HCT116 (cell line): ENCODE measurements at regions not wholly inside any gene's neighbourhood (a gene's known extent, or its start where the extent isn't known, plus 50 kb on each side); places are given as distances from the start of the nearest gene placed in this dataset.

Experiments used
- ATAC-seq: fragments of 200-7000 bp; cut with Tn5 transposase; 2 replicates; pipeline ENCODE4 v1.9.1; 2020; ENCODE audit warnings: mild to moderate bottlenecking, moderate library complexity
- BruUV-seq: library from RNA; stranded (reverse); fragments of 400-500 nt; replicated peaks from 2 replicates; lab custom pipeline; 2021; lab: Mats Ljungman, UMichigan
- CTCF ChIA-PET: fragments of 300-600 bp; sonication (Branson Sonifier 250); formaldehyde crosslinking; loops from one replicate; lab custom pipeline; 2021; ENCODE audit warnings: antibody characterized with exemption; lab: Charles Lee
- POLR2A ChIA-PET: fragments of 300-600, 350-600 bp; sonication (Branson Sonifier 250); formaldehyde crosslinking; loops from one replicate; lab custom pipeline; 2021; ENCODE audit warnings: antibody characterized with exemption; lab: Charles Lee
- RAD21 ChIA-PET, 2 experiments: fragments of 300-600 bp; sonication (Branson Sonifier 250); formaldehyde crosslinking; loops; one replicate each; lab custom pipeline; 2023; ENCODE audit warnings: low total read pairs in 2 of 2; ENCODE audit not compliant: uncharacterized antibody in 2 of 2, unreplicated experiment in 2 of 2, low non-redundant PET in 1 of 2; lab: Charles Lee
- DNase-seq: peaks from one replicate; pipeline ENCODE4 v3.0.0-alpha.2; 2010; ENCODE audit warnings: low read depth, low spot score
- H2AFZ ChIP-seq: fragments of 200-600 bp; shearing (Covaris generic), sonication (generic); 2 replicates; pipeline ENCODE4 v1.6.1; 2017; ENCODE audit warnings: low read depth, mixed run types, mixed read lengths, antibody characterized with exemption, low read length; ENCODE audit not compliant: poor library complexity, severe bottlenecking
- H3K27ac ChIP-seq: 2 replicates; pipeline ENCODE4 v1.5.1; 2012; ENCODE audit warnings: low read depth, low read length
- H3K27me3 ChIP-seq: fragments of 200-600 bp; sonication (generic); 2 replicates; pipeline ENCODE4 v1.6.1; 2016; ENCODE audit warnings: mixed run types, low read length, mixed read lengths; ENCODE audit not compliant: insufficient read depth
- H3K36me3 ChIP-seq, 2 experiments: fragments of 200-500 bp in 1 of 2; fragments of 200-600 bp in 1 of 2; sonication (Bioruptor generic) in 1 of 2; sonication (generic) in 1 of 2; 2 replicates each; pipeline versions ENCODE4 v1.5.1 to v1.6.1; 2014 to 2016; ENCODE audit warnings: low read length in 2 of 2, inconsistent platforms in 1 of 2, mixed read lengths in 1 of 2, mixed run types in 1 of 2; ENCODE audit not compliant: insufficient read depth in 2 of 2, control insufficient read depth in 1 of 2
- H3K4me1 ChIP-seq, 2 experiments: fragments of 200-600 bp in 1 of 2; sonication (generic) in 1 of 2; 2 replicates each; pipeline versions ENCODE4 v1.5.1 to v1.6.1; 2012 to 2017; ENCODE audit warnings: low read length in 2 of 2, inconsistent platforms in 1 of 2, mild to moderate bottlenecking in 1 of 2, mixed read lengths in 1 of 2, mixed run types in 1 of 2, moderate library complexity in 1 of 2; ENCODE audit not compliant: insufficient read depth in 2 of 2, control insufficient read depth in 1 of 2
- H3K4me2 ChIP-seq: fragments of 200-600 bp; sonication (generic); 2 replicates; pipeline ENCODE4 v1.6.1; 2017; ENCODE audit warnings: mixed run types, low read length, mixed read lengths
- H3K4me3 ChIP-seq, 2 experiments: fragments of 200-600 bp in 1 of 2; sonication (generic) in 1 of 2; replicated peaks in 1 of 2; 2 replicates each; pipeline ENCODE4 v1.5.1; 2011 to 2016; ENCODE audit warnings: low read length in 2 of 2, control low read depth in 1 of 2, low read depth in 1 of 2, mild to moderate bottlenecking in 1 of 2, mixed read lengths in 1 of 2, mixed run types in 1 of 2
- H3K79me2 ChIP-seq: fragments of 200-600 bp; sonication (generic); 2 replicates; pipeline ENCODE4 v1.6.1; 2017; ENCODE audit warnings: mild to moderate bottlenecking, mixed run types, low read length, moderate library complexity, mixed read lengths; ENCODE audit not compliant: insufficient read depth
- H3K9ac ChIP-seq: fragments of 200-600 bp; sonication (generic); 2 replicates; pipeline ENCODE4 v1.6.1; 2016; ENCODE audit warnings: low read length, mixed read lengths
- H3K9me2 ChIP-seq: fragments of 200-600 bp; sonication (generic), shearing (Covaris generic); 2 replicates; pipeline ENCODE4 v1.6.1; 2017; ENCODE audit warnings: mixed run types, mild to moderate bottlenecking, moderate library complexity; ENCODE audit not compliant: insufficient read depth
- H3K9me3 ChIP-seq, 2 experiments: fragments of 200-500 bp in 1 of 2; fragments of 200-600 bp in 1 of 2; sonication (Bioruptor generic) in 1 of 2; sonication (generic) in 1 of 2; 2 replicates each; pipeline ENCODE4 v1.6.1; 2014 to 2017; ENCODE audit warnings: low read length in 2 of 2, mixed read lengths in 2 of 2, inconsistent platforms in 1 of 2, low read depth in 1 of 2, mild to moderate bottlenecking in 1 of 2, mixed run types in 1 of 2, moderate library complexity in 1 of 2; ENCODE audit not compliant: control insufficient read depth in 1 of 2, insufficient read depth in 1 of 2
- H4K20me1 ChIP-seq: fragments of 200-600 bp; sonication (generic), shearing (Covaris generic); 2 replicates; pipeline ENCODE4 v1.6.1; 2017; ENCODE audit warnings: mixed run types, mild to moderate bottlenecking, moderate library complexity; ENCODE audit not compliant: insufficient read depth
- ELF1 ChIP-seq: IDR thresholded peaks from 2 replicates; pipeline ENCODE4 v1.6.1; 2012; ENCODE audit warnings: low read depth, borderline replicate concordance
- POLR2AphosphoS5 ChIP-seq: IDR thresholded peaks from 2 replicates; pipeline ENCODE4 v1.6.1; 2011; ENCODE audit warnings: mild to moderate bottlenecking, low read depth, low read length, moderate library complexity
- RAD21 ChIP-seq: IDR thresholded peaks from 2 replicates; pipeline ENCODE4 v1.6.1; 2012; ENCODE audit warnings: low read depth, mild to moderate bottlenecking
- REST ChIP-seq: IDR thresholded peaks from 2 replicates; pipeline ENCODE4 v1.6.1; 2012; ENCODE audit warnings: low read depth
- SIN3A ChIP-seq: IDR thresholded peaks from 2 replicates; pipeline ENCODE4 v1.6.1; 2012; ENCODE audit warnings: low read depth
- TCF7L2 ChIP-seq: IDR thresholded peaks from 2 replicates; pipeline ENCODE4 v1.7.0; 2011; ENCODE audit warnings: borderline replicate concordance, inconsistent platforms; ENCODE audit not compliant: insufficient read depth, insufficient read length; ENCODE audit errors: extremely low read depth
- YY1 ChIP-seq: IDR thresholded peaks from 2 replicates; pipeline ENCODE4 v1.6.1; 2011; ENCODE audit warnings: low read length, low read depth, moderate library complexity, mild to moderate bottlenecking; ENCODE audit not compliant: insufficient replicate concordance; ENCODE audit errors: extremely low read depth
- ZBTB33 ChIP-seq: IDR thresholded peaks from 2 replicates; pipeline ENCODE4 v1.6.1; 2011; ENCODE audit warnings: mild to moderate bottlenecking, low read length, moderate library complexity; ENCODE audit not compliant: insufficient replicate concordance; ENCODE audit errors: extremely low read depth
- intact Hi-C: fragments of 100-400 bp; cut with micrococcal nuclease; formaldehyde crosslinking; loops from 2 replicates; pipeline ENCODE4 v1.10.0; 2022

GRCh38 chr11:23988381-23989006, 508.4 kb upstream of the LUZP2 start:
- no peak overlapping the region for H3K27ac ChIP-seq
- no peaks in the 10 kb centered on the region for H3K36me3 ChIP-seq
- intact Hi-C loops, result no loop called here
- CTCF ChIA-PET, result no interaction called here
- POLR2A ChIA-PET, result no interaction called here
- no TSS peak for BruUV-seq
- TF ChIP-seq POLR2AphosphoS5 (no peak), REST (no peak), RAD21 (no peak), YY1 (no peak), TCF7L2 (no peak), ELF1 (no peak), ZBTB33 (no peak), SIN3A (no peak)
- DNase-seq (no peak), ATAC-seq (no peak)
- no peaks in the 10 kb centered on the region for H4K20me1 ChIP-seq
- no peak overlapping the region for H3K4me3 ChIP-seq
- RAD21 ChIA-PET, result no interaction called here
- no peak overlapping the region for H3K4me2 ChIP-seq
- H2AFZ ChIP-seq, result no peak overlapping the region
- no peaks in the 10 kb centered on the region for H3K27me3 ChIP-seq
- H3K79me2 ChIP-seq, result no peaks in the 10 kb centered on the region
- no peaks in the 10 kb centered on the region for H3K4me1 ChIP-seq
- no peaks in the 10 kb centered on the region for H3K9me2 ChIP-seq
- H3K9ac ChIP-seq, result no peak overlapping the region
- H3K9me3 ChIP-seq, result peaks cover 0 to 2% of the 10 kb centered on the region in 2 experiments; a peak in 1 of 4 replicates
